ENCODE measurements at regions not wholly inside any gene's neighbourhood (a gene's known extent, or its start where the extent isn't known, plus 50 kb on each side); places are given as distances from the start of the nearest gene placed in this dataset.
A peak's percentile ranks its signal among the peaks of the same experiment; 100 is the strongest.

DNA sequence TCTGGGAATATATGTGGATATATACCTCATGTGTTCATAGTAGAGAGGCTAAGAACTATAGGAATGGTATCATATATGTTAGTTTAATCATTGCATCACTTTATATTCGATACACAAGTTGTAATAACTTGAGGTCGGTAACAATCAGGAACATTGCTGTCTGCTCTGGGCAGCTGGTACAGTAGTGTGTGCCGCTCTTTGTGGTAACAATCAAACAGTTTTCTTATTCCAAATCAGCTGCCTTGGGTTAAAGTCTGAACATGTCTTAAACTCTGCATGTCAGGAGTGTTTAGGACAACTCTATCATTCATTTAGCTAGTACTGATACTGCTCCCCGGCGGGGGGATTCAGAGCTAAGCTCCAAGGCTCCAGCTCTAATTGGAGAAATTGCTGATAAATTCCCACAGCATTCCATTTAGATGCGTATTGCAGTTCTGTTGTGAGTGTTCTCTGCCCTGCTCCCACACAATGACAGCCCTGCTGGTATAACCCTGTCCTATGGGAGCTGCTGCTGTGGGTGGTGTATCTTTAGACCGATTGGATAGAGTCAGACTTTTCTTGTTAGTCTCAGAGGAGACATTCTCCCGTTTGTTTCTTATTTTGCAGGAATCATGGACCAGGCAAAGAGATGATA is 707.5 kb upstream of the FZD8 start:
- no peak for DNase-seq

DNA sequence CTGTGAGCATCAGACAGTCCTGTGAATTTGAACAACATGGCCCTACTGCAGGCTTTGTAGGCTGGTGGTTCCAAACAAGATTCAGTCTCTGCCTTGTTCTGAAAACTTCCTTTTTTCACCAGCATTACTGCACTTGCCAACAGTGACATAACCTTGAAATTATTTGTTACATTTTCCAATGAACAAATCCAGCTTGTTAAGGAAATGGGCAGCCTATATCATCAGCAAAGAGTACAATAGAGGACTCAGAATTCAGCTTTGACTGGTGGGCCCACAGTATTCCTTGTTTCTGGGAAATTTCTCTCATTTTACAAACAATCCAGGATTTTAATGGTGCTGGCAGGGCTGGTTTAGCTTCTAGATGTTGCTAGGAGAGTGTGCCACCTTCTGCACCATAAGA is 703.7 kb upstream of the FZD8 start:
- DNase-seq = no peak

GRCh38 chr10:36345175-36345533 is 703.1 kb upstream of the FZD8 start:
- DNase-seq = no peak

- no peak for DNase-seq
Observed at GRCh38 chr10:36344240-36345174, 702.4 kb upstream of the FZD8 start.

DNA sequence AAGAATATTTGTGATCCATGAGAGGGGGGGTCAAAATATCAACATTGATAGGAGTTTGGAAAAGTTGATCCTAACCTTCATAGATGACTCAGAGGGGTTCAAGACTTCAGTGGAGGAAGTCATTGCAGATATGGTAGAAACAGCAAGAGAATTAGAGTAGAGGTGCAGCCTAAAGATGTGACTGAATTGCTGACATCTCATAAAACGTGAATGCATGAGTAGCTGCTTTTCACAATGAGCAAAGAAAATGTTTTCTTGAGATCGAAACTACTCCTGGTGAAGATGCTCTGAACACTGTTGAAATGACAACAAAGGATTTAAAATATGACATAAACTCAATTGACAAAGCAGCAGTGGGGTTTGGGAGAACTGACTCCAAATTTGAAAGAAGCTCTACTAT is 700.7 kb upstream of the FZD8 start:
- DNase-seq = no peak

DNA sequence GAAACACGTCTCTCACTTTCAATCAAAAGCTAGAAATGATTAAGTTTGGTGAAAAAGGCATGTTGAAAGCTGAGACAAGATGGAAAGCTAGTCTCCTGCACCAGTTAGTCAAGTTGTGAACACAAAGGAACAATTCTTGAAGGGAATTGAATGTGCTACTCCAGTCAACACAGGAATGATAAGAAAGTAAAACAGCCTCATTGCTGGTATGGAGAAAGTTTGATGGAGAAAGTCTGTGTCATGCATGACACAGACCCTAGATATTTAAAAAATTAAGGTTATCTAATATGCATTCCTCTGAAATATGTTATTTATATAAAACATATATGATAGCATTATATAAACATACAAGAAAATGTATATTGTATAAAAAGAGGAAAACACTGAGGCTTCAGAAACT is 699.4 kb upstream of the FZD8 start:
- no peak for DNase-seq

- DNase-seq = no peak
Observed at GRCh38 chr10:36336315-36336714, 694.2 kb upstream of the FZD8 start.

DNA sequence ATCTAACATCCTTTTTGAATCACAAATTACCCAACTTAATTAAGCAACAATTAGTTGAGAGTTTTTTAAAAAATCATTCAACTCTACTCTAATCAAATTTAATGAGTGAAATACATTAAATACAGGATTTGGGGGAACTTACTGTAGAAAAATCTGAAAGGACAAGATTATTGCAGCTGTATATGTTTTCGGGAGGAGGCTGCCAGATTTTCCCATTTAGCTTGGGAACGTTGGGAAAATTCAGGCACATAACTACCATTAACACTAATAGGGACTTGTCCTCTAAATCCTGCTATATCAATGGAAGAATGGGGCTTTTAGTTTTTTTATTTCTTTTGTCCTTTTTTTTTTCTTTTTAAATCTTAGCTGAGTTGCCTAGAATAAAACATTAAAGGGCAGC is 691.4 kb upstream of the FZD8 start:
- no peak for DNase-seq

GRCh38 chr10:36332926-36333325 is 690.8 kb upstream of the FZD8 start:
- no peak for DNase-seq

DNA sequence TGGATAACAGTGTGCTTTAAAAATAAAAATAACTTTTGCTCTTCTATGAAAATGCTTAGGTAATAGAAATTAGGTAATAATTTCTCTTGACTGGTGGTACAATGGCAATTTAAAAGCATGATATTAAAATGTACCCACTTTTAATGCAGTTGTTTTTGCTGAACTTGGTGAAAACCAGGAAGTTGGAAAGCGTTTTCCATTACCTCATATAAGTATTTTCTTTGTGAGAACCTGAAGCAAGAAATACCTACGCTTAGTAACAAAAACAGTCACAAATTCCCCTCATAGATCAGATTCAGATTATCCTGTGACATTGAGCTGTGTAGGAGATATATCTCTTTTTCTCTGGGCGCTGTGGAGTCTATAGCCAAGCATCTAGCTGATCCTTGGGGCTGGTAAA is 689.0 kb upstream of the FZD8 start:
- DNase-seq = no peak

DNA sequence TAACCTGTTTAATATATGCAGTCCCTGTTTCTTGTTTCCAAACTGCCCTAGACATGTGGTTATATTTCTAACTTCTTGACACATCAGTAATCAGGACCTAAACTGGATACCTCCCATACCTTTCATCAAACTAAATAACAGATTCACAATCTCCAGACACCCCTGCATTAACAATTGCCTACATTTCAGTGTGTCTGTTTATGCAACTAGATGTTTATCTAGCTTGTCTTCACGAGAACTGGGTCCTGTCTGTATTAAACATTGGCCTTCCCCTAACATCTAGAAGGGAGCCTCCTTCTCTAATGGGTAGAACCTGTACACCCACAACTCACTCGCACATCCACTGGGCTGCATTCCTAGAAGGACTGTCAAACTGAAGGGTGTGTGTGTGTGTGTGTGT is 683.7 kb upstream of the FZD8 start:
- DNase-seq = no peak

- DNase-seq = no peak
Observed at GRCh38 chr10:36324831-36325230, 682.7 kb upstream of the FZD8 start.

- no peak for DNase-seq
Observed at GRCh38 chr10:36313142-36313541, 671.0 kb upstream of the FZD8 start.

GRCh38 chr10:36303896-36304295 is 661.8 kb upstream of the FZD8 start:
- DNase-seq = peak; percentile 77

DNA sequence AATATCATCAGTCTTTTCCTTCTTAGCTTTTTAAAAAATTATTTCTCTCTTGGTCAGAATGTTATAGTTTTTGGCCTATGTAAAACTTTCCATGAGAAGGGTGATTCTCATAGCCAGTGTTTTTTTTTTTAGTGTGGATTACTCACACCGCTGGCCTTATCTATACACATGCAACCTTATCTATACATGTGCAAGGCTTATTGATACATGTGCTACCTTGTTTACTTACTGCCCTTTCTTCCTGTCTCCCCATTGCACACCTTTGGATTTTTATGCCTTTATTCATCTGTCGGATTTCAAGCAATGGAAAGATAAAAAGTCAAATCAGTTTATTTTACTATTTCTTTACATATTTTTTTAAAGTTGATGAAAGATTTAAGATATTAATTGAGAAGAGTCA is 660.0 kb upstream of the FZD8 start:
- DNase-seq = no peak

- DNase-seq = no peak
Observed at GRCh38 chr10:36301539-36301938, 659.4 kb upstream of the FZD8 start.

DNA sequence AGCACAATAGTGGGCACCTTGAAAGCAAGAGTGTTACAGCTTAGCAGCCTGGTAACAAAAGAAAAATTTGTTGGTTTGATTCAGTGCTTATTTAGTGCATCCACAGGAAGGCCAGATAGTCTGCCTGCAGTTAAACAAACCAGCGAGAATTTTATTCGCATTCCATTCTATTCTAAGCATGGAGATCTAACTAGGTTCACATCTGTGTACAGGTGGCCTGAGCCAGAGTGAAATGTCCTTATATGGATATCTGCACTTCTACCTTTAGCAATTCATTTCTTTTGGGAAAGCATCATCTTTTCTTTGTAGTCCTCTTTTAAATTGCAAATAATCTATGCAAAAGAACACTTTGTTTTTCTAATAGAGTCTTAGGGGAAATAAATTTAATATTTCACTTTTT is 659.0 kb upstream of the FZD8 start:
- DNase-seq = no peak

GRCh38 chr10:36283827-36284226 is 641.7 kb upstream of the FZD8 start:
- no peak for DNase-seq

DNA sequence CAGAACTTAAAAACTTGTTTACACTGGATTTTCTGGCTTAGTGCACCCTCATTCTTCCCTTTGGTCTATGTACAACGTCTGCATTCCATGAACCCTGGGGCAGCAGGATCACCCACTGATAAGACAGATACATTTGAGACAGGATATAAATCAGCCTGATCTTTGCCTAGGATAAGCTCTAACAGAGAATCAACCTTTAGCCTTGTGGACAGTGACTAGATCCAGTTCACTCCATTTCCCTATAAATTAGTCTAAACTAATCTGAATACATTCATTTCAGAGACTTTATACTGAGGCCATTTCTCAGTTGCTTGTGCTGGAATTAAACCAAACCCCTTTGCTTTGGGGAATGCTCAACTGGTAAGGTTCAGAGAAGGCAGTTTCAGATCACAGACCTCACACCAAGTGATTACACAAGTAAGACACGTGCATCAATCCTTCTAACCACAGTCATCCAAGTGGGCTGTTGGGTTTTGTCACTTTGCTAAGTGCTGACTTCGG is 639.8 kb upstream of the FZD8 start:
- DNase-seq = no peak

- DNase-seq = no peak
Observed at GRCh38 chr10:36280890-36281499, 638.9 kb upstream of the FZD8 start.

DNA sequence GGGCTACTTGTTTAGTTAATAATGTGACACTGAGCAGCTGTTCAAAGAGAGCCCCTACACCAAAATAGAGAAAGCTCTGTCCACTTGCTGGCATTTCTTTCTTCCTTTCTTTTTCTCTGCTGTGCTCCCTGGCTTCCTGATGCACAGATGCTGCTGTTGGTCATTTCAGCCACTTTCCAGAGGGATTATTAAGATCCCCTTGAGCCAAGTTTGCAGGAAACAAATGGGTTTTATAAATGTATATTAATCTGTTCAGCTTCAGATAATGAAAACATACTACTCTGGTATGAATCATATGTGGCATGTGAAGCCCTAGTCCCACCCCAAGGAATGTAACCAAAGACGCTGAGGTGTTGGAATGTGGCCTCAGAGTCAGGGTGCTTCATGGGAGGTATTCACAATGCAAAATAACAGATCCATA is 638.2 kb upstream of the FZD8 start:
- DNase-seq = no peak

GRCh38 chr10:36278176-36278575 is 636.1 kb upstream of the FZD8 start:
- no peak for DNase-seq

DNA sequence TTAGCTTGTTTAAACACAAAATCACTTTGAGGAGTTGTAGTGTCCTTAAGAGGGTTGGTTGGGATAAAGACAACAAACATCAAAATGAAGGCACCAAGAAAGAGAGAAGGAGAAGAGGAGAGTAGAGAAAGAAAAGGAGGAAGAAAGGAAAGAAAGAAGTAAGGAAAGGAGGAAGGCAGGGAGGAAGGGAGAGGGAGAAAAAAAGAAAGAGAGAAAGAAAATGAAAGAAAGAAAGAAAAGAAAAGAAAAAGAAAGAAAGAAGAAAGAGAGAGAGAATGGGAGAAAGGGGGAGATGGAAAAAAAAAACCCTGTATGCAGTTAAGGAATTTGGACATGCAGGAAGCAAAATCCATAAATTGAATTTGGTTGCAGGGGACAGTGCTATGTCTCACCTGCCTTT is 635.4 kb upstream of the FZD8 start:
- DNase-seq = no peak
